Endodermal cell (in vitro differentiated cells): ENCODE measurements at regions not wholly inside any gene's neighbourhood (a gene's known extent, or its start where the extent isn't known, plus 50 kb on each side); places are given as distances from the start of the nearest gene placed in this dataset.

Experiments used
- DNase-seq: peaks from one replicate; pipeline ENCODE4 v3.0.0-alpha.2; 2017
- H3K27ac ChIP-seq: 2 replicates; pipeline ENCODE4 v1.5.1; 2013; ENCODE audit warnings: mild to moderate bottlenecking, low read depth, low read length, moderate library complexity
- H3K27me3 ChIP-seq: 2 replicates; pipeline ENCODE4 v1.6.1; 2013; ENCODE audit warnings: mild to moderate bottlenecking, low read length, moderate library complexity; ENCODE audit not compliant: insufficient read depth, control insufficient read depth, poor library complexity, severe bottlenecking
- H3K36me3 ChIP-seq: 2 replicates; pipeline ENCODE4 v1.7.0; 2013; ENCODE audit warnings: mild to moderate bottlenecking, low read length, moderate library complexity; ENCODE audit not compliant: control insufficient read depth, insufficient read depth
- H3K4me1 ChIP-seq: one replicate; pipeline ENCODE4 v1.7.0; 2013; ENCODE audit warnings: low read length; ENCODE audit not compliant: control insufficient read depth, insufficient read depth
- H3K4me3 ChIP-seq: 2 replicates; pipeline ENCODE4 v1.5.1; 2013; ENCODE audit warnings: mild to moderate bottlenecking, low read length, moderate library complexity
- H3K9ac ChIP-seq: 2 replicates; pipeline ENCODE4 v1.6.1; 2013; ENCODE audit warnings: mild to moderate bottlenecking, low read length, moderate library complexity; ENCODE audit not compliant: poor library complexity, severe bottlenecking; ENCODE audit errors: extremely low read depth
- H3K9me3 ChIP-seq: 2 replicates; pipeline ENCODE4 v1.6.1; 2013; ENCODE audit warnings: mild to moderate bottlenecking, low read length, moderate library complexity; ENCODE audit not compliant: control insufficient read depth
- H3K27ac Mint-ChIP-seq: 2 replicates; pipeline ENCODE4 v1.8.0; 2020; ENCODE audit warnings: mixed read lengths
- H3K27me3 Mint-ChIP-seq: 2 replicates; pipeline ENCODE4 v1.8.0; 2021; ENCODE audit warnings: mild to moderate bottlenecking, mixed read lengths; ENCODE audit not compliant: insufficient read depth
- H3K36me3 Mint-ChIP-seq: 2 replicates; pipeline ENCODE4 v1.8.0; 2020; ENCODE audit warnings: low read depth, mixed read lengths
- H3K4me1 Mint-ChIP-seq: 2 replicates; pipeline ENCODE4 v1.8.0; 2020; ENCODE audit warnings: mixed read lengths
- H3K4me3 Mint-ChIP-seq: 2 replicates; pipeline ENCODE4 v1.8.0; 2020; ENCODE audit warnings: mild to moderate bottlenecking, moderate library complexity, mixed read lengths
- H3K9me3 Mint-ChIP-seq: 2 replicates; pipeline ENCODE4 v1.8.0; 2020; ENCODE audit warnings: mild to moderate bottlenecking, mixed read lengths
- CTCF ChIP-seq: fragments of 200-600 bp; sonication (generic); conservative IDR thresholded peaks from 2 replicates; pipeline ENCODE4 v1.5.0; 2021; ENCODE audit warnings: antibody characterized with exemption, mild to moderate bottlenecking
- WGBS, 2 experiments: methylation state at CpG; one replicate each; pipeline versions ENCODE4 v1.1.5 to v1.1.7; 2013; ENCODE audit warnings: missing lambda C conversion rate in 2 of 2, mixed read lengths in 1 of 2; ENCODE audit not compliant: insufficient coverage in 1 of 2, insufficient read length in 1 of 2; 5-methylcytosine and 5-hydroxymethylcytosine counted together

GRCh38 chr2:15729001-15729400 is 137.3 kb downstream of the DDX1 start:
- H3K9ac ChIP-seq: no peak overlapping the region
- no peak overlapping the region for H3K4me3 ChIP-seq
- 96 to 100% methylated on average over 2 to 7 of the region's 7 CpGs for WGBS, 2 experiments
- no peak overlapping the region for H3K27ac Mint-ChIP-seq
- H3K4me1 ChIP-seq: no peaks in the 10 kb centered on the region
- peaks cover 75% of the 10 kb centered on the region for H3K27me3 Mint-ChIP-seq
- no peaks in the 10 kb centered on the region for H3K36me3 ChIP-seq
- peaks cover 6% of the 10 kb centered on the region for H3K4me1 Mint-ChIP-seq
- H3K9me3 ChIP-seq: no peaks in the 10 kb centered on the region
- peaks cover 45% of the 10 kb centered on the region for H3K27me3 ChIP-seq
- DNase-seq: peak; percentile 18
- no peaks in the 10 kb centered on the region for H3K9me3 Mint-ChIP-seq
- no peak for TF ChIP-seq CTCF
- H3K27ac ChIP-seq: no peak overlapping the region
- no peak overlapping the region for H3K4me3 Mint-ChIP-seq
- H3K36me3 Mint-ChIP-seq: no peaks in the 10 kb centered on the region

- H3K9me3 Mint-ChIP-seq: no peaks in the 10 kb centered on the region
- H3K27me3 ChIP-seq: peaks cover 53% of the 10 kb centered on the region
- H3K27ac Mint-ChIP-seq: no peak overlapping the region
- no peak overlapping the region for H3K4me3 ChIP-seq
- H3K9ac ChIP-seq: no peak overlapping the region
- H3K9me3 ChIP-seq: no peaks in the 10 kb centered on the region
- WGBS, 2 experiments: 93 to 95% methylated on average over 7 to 10 of the region's 10 CpGs
- H3K4me1 Mint-ChIP-seq: peaks cover 15% of the 10 kb centered on the region
- H3K4me3 Mint-ChIP-seq: no peak overlapping the region
- H3K36me3 Mint-ChIP-seq: no peaks in the 10 kb centered on the region
- peak; percentile 16 for DNase-seq
- no peak overlapping the region for H3K27ac ChIP-seq
- no peaks in the 10 kb centered on the region for H3K36me3 ChIP-seq
- TF ChIP-seq CTCF: no peak
- peaks cover 4% of the 10 kb centered on the region for H3K4me1 ChIP-seq
- peaks cover 73% of the 10 kb centered on the region for H3K27me3 Mint-ChIP-seq
These were observed 138.3 kb downstream of the DDX1 start for GRCh38 chr2:15729709-15730544.

GRCh38 chr2:15730545-15731212 is 139.0 kb downstream of the DDX1 start:
- Histone ChIP-seq H3K27me3 (peaks cover 57% of the 10 kb centered on the region), H3K4me3 (no peak overlapping the region), H3K4me1 (peaks cover 7% of the 10 kb centered on the region), H3K9me3 (no peaks in the 10 kb centered on the region), H3K36me3 (no peaks in the 10 kb centered on the region), H3K27ac (no peak overlapping the region), H3K9ac (no peak overlapping the region)
- Mint-ChIP-seq H3K36me3 (no peaks in the 10 kb centered on the region), H3K4me3 (no peak overlapping the region), H3K27ac (no peak overlapping the region), H3K4me1 (peaks cover 23% of the 10 kb centered on the region), H3K9me3 (no peaks in the 10 kb centered on the region), H3K27me3 (peaks cover 71% of the 10 kb centered on the region)
- no peak for TF ChIP-seq CTCF
- WGBS, 2 experiments: 88 to 90% methylated on average over 4 to 7 of the region's 7 CpGs
- DNase-seq: peak; percentile 55
